H9 (cell line): ENCODE measurements at regions not wholly inside any gene's neighbourhood (a gene's known extent, or its start where the extent isn't known, plus 50 kb on each side); places are given as distances from the start of the nearest gene placed in this dataset.

Experiments used
- DNase-seq: peaks from one replicate; pipeline ENCODE4 v3.0.0-alpha.2; 2017
- H2AFZ ChIP-seq: one replicate; pipeline ENCODE4 v1.6.1; 2013; ENCODE audit warnings: mild to moderate bottlenecking, low read length, control low read depth, moderate library complexity
- H2AK5ac ChIP-seq: 2 replicates; pipeline ENCODE4 v1.6.1; 2013; ENCODE audit warnings: low read length, control low read depth, mixed read lengths; ENCODE audit not compliant: insufficient read length
- H2BK120ac ChIP-seq: one replicate; pipeline ENCODE4 v1.6.1; 2013; ENCODE audit warnings: low read depth, mild to moderate bottlenecking, low read length, control low read depth, inconsistent platforms; ENCODE audit not compliant: poor library complexity, severe bottlenecking
- H2BK12ac ChIP-seq: 2 replicates; pipeline ENCODE4 v1.6.1; 2013; ENCODE audit warnings: low read length, control low read depth, mixed read lengths, low read depth; ENCODE audit not compliant: insufficient read length
- H2BK15ac ChIP-seq: 2 replicates; pipeline ENCODE4 v1.6.1; 2013; ENCODE audit warnings: low read depth, low read length, control low read depth
- H2BK20ac ChIP-seq: one replicate; pipeline ENCODE4 v1.6.1; 2013; ENCODE audit warnings: low read depth, mild to moderate bottlenecking, low read length, control low read depth, inconsistent platforms; ENCODE audit not compliant: poor library complexity, severe bottlenecking
- H2BK5ac ChIP-seq: 2 replicates; pipeline ENCODE4 v1.6.1; 2013; ENCODE audit warnings: low read length, control low read depth, mixed read lengths; ENCODE audit not compliant: insufficient read length
- H3K14ac ChIP-seq: 2 replicates; pipeline ENCODE4 v1.6.1; 2013; ENCODE audit warnings: low read length, control low read depth; ENCODE audit not compliant: insufficient read depth
- H3K18ac ChIP-seq: 2 replicates; pipeline ENCODE4 v1.6.1; 2013; ENCODE audit warnings: low read depth, mild to moderate bottlenecking, mixed read lengths, low read length, control low read depth; ENCODE audit not compliant: insufficient read length
- H3K23ac ChIP-seq: 2 replicates; pipeline ENCODE4 v1.6.1; 2013; ENCODE audit warnings: low read length, control low read depth, mixed read lengths, low read depth; ENCODE audit not compliant: insufficient read length
- H3K23me2 ChIP-seq: 2 replicates; pipeline ENCODE4 v1.6.1; 2013; ENCODE audit warnings: low read depth, mild to moderate bottlenecking, mixed read lengths, low read length, control low read depth; ENCODE audit not compliant: insufficient read length, poor library complexity, severe bottlenecking
- H3K27ac ChIP-seq: 2 replicates; pipeline ENCODE4 v1.5.1; 2013; ENCODE audit warnings: low read length, control low read depth, mixed read lengths, low read depth; ENCODE audit not compliant: insufficient read length
- H3K27me3 ChIP-seq: 2 replicates; pipeline ENCODE4 v1.6.1; 2013; ENCODE audit warnings: low read length, control low read depth, inconsistent platforms; ENCODE audit not compliant: insufficient read depth
- H3K4ac ChIP-seq: 2 replicates; pipeline ENCODE4 v1.6.1; 2013; ENCODE audit warnings: low read depth, mild to moderate bottlenecking, control low read depth, inconsistent platforms, low read length, moderate library complexity
- H3K4me1 ChIP-seq: 2 replicates; pipeline ENCODE4 v1.6.1; 2013; ENCODE audit warnings: low read length, control low read depth, inconsistent platforms; ENCODE audit not compliant: insufficient read depth
- H3K4me2 ChIP-seq: 2 replicates; pipeline ENCODE4 v1.6.1; 2013; ENCODE audit warnings: low read length, control low read depth, mixed read lengths; ENCODE audit not compliant: insufficient read length, insufficient read depth
- H3K56ac ChIP-seq: 2 replicates; pipeline ENCODE4 v1.6.1; 2013; ENCODE audit warnings: low read depth, mild to moderate bottlenecking, mixed read lengths, low read length, control low read depth; ENCODE audit not compliant: insufficient read length
- H3K79me1 ChIP-seq: 2 replicates; pipeline ENCODE4 v1.6.1; 2013; ENCODE audit warnings: low read depth, mild to moderate bottlenecking, moderate library complexity, low read length, control low read depth, inconsistent platforms; ENCODE audit not compliant: insufficient read depth, poor library complexity, severe bottlenecking
- H3K79me2 ChIP-seq: 2 replicates; pipeline ENCODE4 v1.6.1; 2013; ENCODE audit warnings: low read length, control low read depth, inconsistent platforms; ENCODE audit not compliant: insufficient read depth
- H3K9ac ChIP-seq: 2 replicates; pipeline ENCODE4 v1.6.1; 2013; ENCODE audit warnings: low read length, control low read depth, mixed read lengths; ENCODE audit not compliant: insufficient read length; ENCODE audit errors: extremely low read depth
- H3K9me3 ChIP-seq: one replicate; pipeline ENCODE4 v1.6.1; 2013; ENCODE audit warnings: low read depth, low read length, inconsistent platforms; ENCODE audit not compliant: control insufficient read depth
- H3T11ph ChIP-seq: one replicate; pipeline ENCODE4 v1.6.1; 2013; ENCODE audit warnings: mild to moderate bottlenecking, low read length, control low read depth, inconsistent platforms
- H4K20me1 ChIP-seq: one replicate; pipeline ENCODE4 v1.6.1; 2013; ENCODE audit not compliant: control insufficient read depth, insufficient read length, insufficient read depth
- H4K5ac ChIP-seq: 2 replicates; pipeline ENCODE4 v1.6.1; 2013; ENCODE audit warnings: low read depth, mild to moderate bottlenecking, mixed read lengths, low read length, control low read depth; ENCODE audit not compliant: insufficient read length
- H4K8ac ChIP-seq: replicated peaks from 2 replicates; pipeline ENCODE4 v1.6.1; 2013; ENCODE audit warnings: low read length, control low read depth, mixed read lengths, low read depth; ENCODE audit not compliant: insufficient read length
- H4K91ac ChIP-seq: 2 replicates; pipeline ENCODE4 v1.6.1; 2013; ENCODE audit warnings: low read depth, mild to moderate bottlenecking, moderate library complexity, mixed read lengths, low read length, control low read depth; ENCODE audit not compliant: insufficient read length
- H3K27ac Mint-ChIP-seq, 3 experiments: 2 replicates in 2 of 3; 3 replicates in 1 of 3; pipeline ENCODE4 v1.8.0; 2020 to 2021; ENCODE audit warnings: mixed read lengths in 3 of 3, mild to moderate bottlenecking in 1 of 3, moderate library complexity in 1 of 3
- H3K27me3 Mint-ChIP-seq: 2 replicates; pipeline ENCODE4 v1.8.0; 2021; ENCODE audit warnings: low read depth, mild to moderate bottlenecking, moderate library complexity, mixed read lengths
- H3K36me3 Mint-ChIP-seq, 3 experiments: 2 replicates in 2 of 3; 3 replicates in 1 of 3; pipeline ENCODE4 v1.8.0; 2020 to 2021; ENCODE audit warnings: low read depth in 3 of 3, mixed read lengths in 3 of 3; ENCODE audit not compliant: insufficient read depth in 1 of 3
- H3K4me1 Mint-ChIP-seq, 2 experiments: 2 replicates each; pipeline ENCODE4 v1.8.0; 2020; ENCODE audit warnings: mixed read lengths in 2 of 2
- H3K4me3 Mint-ChIP-seq, 2 experiments: 2 replicates in 1 of 2; 3 replicates in 1 of 2; pipeline ENCODE4 v1.8.0; 2020 to 2021; ENCODE audit warnings: mild to moderate bottlenecking in 2 of 2, mixed read lengths in 2 of 2, moderate library complexity in 1 of 2
- H3K9me3 Mint-ChIP-seq, 2 experiments: 2 replicates in 1 of 2; 3 replicates in 1 of 2; pipeline ENCODE4 v1.8.0; 2020; ENCODE audit warnings: mild to moderate bottlenecking in 2 of 2, mixed read lengths in 2 of 2, moderate library complexity in 1 of 2
- WGBS: extraction: QIAGEN DNeasy Blood & Tissue Kit; methylation state at CpG from one replicate; pipeline ENCODE4 v1.1.7; 2013; ENCODE audit warnings: missing lambda C conversion rate, low lambda C conversion rate, mixed read lengths; ENCODE audit not compliant: insufficient read length; ENCODE audit errors: extremely low coverage; 5-methylcytosine and 5-hydroxymethylcytosine counted together
- TF ChIP-seq, protein P1 (sequence below): fragments of 200-600 bp; sonication (generic); conservative IDR thresholded peaks from 3 replicates; pipeline ENCODE4 v1.8.0; 2021; ENCODE audit warnings: antibody characterized with exemption, mild to moderate bottlenecking

DNA sequence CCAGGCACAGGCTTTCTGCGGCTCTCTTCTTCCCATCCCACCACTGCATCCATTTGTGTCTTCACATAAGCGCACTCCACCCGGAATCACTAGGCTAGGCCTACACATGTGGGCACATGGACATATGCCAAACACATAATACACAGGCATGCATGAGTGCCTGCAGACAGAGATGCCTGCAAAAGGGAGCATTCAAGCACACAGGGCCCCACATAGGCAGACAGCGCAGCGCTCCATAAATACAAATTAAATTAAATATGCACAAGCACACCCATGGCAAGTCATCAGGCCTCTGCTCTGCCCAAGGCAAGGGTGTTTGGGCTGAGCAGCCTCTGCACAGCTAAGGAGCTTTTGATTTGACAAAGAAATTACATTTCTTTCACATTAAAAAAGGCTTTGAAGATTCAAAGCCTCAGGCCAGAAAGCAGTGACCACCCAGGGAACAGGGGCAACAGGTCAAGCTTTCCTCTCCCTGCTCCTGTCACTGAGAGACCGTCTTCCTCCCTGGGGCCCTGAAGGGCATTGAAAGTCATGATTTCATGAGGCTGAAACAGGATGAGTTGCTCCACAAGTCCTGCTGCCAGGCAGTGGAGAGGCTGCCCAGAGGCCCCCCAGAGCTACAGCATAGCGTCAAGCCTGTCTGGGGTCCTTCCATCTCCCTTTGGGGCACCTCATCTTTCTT is 134.2 kb upstream of the LRFN2 start:
- Histone ChIP-seq H3T11ph (no peak overlapping the region), H4K5ac (no peak overlapping the region), H2BK12ac (no peak overlapping the region), H3K9me3 (no peaks in the 10 kb centered on the region), H3K56ac (no peak overlapping the region), H3K23ac (no peak overlapping the region), H2BK5ac (no peak overlapping the region), H3K9ac (no peak overlapping the region), H3K79me2 (no peaks in the 10 kb centered on the region; the same call in 1 of the 2 replicates), H3K14ac (no peak overlapping the region), H2AK5ac (no peak overlapping the region), H3K4me1 (peaks cover 5% of the 10 kb centered on the region; the same call in 1 of the 2 replicates), H4K91ac (no peak overlapping the region), H3K23me2 (no peaks in the 10 kb centered on the region), H4K8ac (no peak overlapping the region), H3K18ac (no peak overlapping the region), H2AFZ (no peak overlapping the region), H4K20me1 (no peaks in the 10 kb centered on the region), H2BK120ac (no peak overlapping the region), H3K4me2 (no peak overlapping the region), H3K4ac (no peak overlapping the region), H2BK20ac (no peak overlapping the region), H3K27me3 (no peaks in the 10 kb centered on the region), H3K79me1 (no peaks in the 10 kb centered on the region), H2BK15ac (no peak overlapping the region), H3K27ac (no peak overlapping the region)
- no peak overlapping the region for H3K4me3 Mint-ChIP-seq
- H3K27ac Mint-ChIP-seq = no peak overlapping the region
- no peaks in the 10 kb centered on the region for H3K36me3 Mint-ChIP-seq
- H3K27me3 Mint-ChIP-seq = no peaks in the 10 kb centered on the region; the same call in 1 of the 2 replicates
- H3K4me1 Mint-ChIP-seq = peaks cover 32 to 33% of the 10 kb centered on the region in 2 experiments
- no CpG with 5 or more reads among the region's 7 CpGs for WGBS
- DNase-seq = no peak
- H3K9me3 Mint-ChIP-seq = no peaks in the 10 kb centered on the region
- TF ChIP-seq, protein P1, sequence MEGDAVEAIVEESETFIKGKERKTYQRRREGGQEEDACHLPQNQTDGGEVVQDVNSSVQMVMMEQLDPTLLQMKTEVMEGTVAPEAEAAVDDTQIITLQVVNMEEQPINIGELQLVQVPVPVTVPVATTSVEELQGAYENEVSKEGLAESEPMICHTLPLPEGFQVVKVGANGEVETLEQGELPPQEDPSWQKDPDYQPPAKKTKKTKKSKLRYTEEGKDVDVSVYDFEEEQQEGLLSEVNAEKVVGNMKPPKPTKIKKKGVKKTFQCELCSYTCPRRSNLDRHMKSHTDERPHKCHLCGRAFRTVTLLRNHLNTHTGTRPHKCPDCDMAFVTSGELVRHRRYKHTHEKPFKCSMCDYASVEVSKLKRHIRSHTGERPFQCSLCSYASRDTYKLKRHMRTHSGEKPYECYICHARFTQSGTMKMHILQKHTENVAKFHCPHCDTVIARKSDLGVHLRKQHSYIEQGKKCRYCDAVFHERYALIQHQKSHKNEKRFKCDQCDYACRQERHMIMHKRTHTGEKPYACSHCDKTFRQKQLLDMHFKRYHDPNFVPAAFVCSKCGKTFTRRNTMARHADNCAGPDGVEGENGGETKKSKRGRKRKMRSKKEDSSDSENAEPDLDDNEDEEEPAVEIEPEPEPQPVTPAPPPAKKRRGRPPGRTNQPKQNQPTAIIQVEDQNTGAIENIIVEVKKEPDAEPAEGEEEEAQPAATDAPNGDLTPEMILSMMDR = no peak
